ENCODE measurements at regions not wholly inside any gene's neighbourhood (a gene's known extent, or its start where the extent isn't known, plus 50 kb on each side); places are given as distances from the start of the nearest gene placed in this dataset.
"Not testable (repeated sequence)": the region's sequence is repeated elsewhere in the genome, so short reads cannot be mapped to it uniquely, and the experiment has no call there.

GRCh38 chr7:28900311-28900710 lies 57.8 kb downstream of the TRIL start:
- TF ChIP-seq, protein P1, sequence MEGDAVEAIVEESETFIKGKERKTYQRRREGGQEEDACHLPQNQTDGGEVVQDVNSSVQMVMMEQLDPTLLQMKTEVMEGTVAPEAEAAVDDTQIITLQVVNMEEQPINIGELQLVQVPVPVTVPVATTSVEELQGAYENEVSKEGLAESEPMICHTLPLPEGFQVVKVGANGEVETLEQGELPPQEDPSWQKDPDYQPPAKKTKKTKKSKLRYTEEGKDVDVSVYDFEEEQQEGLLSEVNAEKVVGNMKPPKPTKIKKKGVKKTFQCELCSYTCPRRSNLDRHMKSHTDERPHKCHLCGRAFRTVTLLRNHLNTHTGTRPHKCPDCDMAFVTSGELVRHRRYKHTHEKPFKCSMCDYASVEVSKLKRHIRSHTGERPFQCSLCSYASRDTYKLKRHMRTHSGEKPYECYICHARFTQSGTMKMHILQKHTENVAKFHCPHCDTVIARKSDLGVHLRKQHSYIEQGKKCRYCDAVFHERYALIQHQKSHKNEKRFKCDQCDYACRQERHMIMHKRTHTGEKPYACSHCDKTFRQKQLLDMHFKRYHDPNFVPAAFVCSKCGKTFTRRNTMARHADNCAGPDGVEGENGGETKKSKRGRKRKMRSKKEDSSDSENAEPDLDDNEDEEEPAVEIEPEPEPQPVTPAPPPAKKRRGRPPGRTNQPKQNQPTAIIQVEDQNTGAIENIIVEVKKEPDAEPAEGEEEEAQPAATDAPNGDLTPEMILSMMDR (IDR thresholded peaks at IDR 0.05) = no peak
- no peak for DNase-seq
- Histone ChIP-seq H3K9me3 (no peaks in the 10 kb centered on the region), H3K4me3 (no peak overlapping the region), H3K4me1 (peaks cover 5% of the 10 kb centered on the region), H3K36me3 (replicated peaks in 1 of 2; ENCODE audit: insufficient read depth in 1 of 2, low read depth in 2 of 2) (no peaks in the 10 kb centered on the region), H3K27ac (no peak overlapping the region), H3K27me3 (no peaks in the 10 kb centered on the region)
- ATAC-seq = no peak
- 81 to 89% methylated on average over 1 of the region's 1 CpG for WGBS, 2 donors
- intact Hi-C loops (cut with DNase I) = no loop called here

DNA sequence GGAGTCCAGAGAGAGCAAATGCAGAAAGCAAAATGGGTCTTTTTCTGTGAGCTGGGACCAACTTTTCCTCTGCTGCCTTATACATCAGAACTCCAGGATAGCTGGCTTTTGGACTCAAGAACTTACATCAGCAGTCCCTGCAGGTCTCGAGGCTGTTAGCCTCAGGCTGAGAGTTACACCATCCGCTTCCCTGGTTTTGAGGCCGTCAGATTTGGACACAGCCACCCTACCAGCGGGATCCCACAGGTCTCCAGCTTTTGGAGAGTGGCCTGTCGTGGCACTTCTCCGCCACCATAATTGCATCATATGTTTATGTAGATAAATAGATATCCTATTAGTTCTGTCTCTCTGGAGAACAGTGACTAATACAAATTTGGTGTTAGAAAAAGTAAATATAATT lies 64.2 kb downstream of the TRIL start:
- intact Hi-C loops (cut with DNase I) = no loop called here
- H3K4me1 ChIP-seq = peaks cover 7% of the 10 kb centered on the region
- WGBS, 2 donors = 86 to 92% methylated on average over 6 of the region's 6 CpGs
- no peak overlapping the region for H3K27ac ChIP-seq
- H3K27me3 ChIP-seq = no peaks in the 10 kb centered on the region
- TF ChIP-seq, protein P1 (IDR thresholded peaks at IDR 0.05) = no peak
- TF ChIP-seq POLR2A (IDR thresholded peaks at IDR 0.05) = no peak
- no peak for ATAC-seq
- no peaks in the 10 kb centered on the region for H3K9me3 ChIP-seq
- no peaks in the 10 kb centered on the region for H3K36me3 ChIP-seq (replicated peaks in 1 of 2; ENCODE audit: insufficient read depth in 1 of 2, low read depth in 2 of 2)
- DNase-seq = no peak
- no peak overlapping the region for H3K4me3 ChIP-seq

DNA sequence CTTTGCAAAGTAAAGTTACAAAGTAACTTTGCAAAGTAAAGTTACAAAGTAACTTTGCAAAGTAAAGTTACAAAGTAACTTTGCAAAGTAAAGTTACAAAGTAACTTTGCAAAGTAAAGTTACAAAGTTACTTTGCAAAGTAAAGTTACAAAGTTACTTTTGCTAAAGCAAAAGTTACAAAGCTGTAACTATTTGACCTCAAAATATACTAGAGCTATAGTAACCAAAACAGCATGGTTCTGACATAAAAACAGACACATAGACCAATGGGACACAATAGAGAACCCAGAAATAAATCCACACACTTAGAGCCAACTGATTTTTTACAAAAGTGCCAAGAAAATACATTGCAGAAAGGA lies 66.3 kb downstream of the TRIL start:
- H3K9me3 ChIP-seq; DNase-seq; H3K27me3 ChIP-seq; intact Hi-C loops (cut with DNase I); H3K4me1 ChIP-seq; H3K36me3 ChIP-seq (replicated peaks in 1 of 2; ENCODE audit: insufficient read depth in 1 of 2, low read depth in 2 of 2); H3K4me3 ChIP-seq; ATAC-seq: not testable (repeated sequence)
- peak overlapping the region in 2 of 4 donors; percentile 40 to 67 for H3K27ac ChIP-seq

DNA sequence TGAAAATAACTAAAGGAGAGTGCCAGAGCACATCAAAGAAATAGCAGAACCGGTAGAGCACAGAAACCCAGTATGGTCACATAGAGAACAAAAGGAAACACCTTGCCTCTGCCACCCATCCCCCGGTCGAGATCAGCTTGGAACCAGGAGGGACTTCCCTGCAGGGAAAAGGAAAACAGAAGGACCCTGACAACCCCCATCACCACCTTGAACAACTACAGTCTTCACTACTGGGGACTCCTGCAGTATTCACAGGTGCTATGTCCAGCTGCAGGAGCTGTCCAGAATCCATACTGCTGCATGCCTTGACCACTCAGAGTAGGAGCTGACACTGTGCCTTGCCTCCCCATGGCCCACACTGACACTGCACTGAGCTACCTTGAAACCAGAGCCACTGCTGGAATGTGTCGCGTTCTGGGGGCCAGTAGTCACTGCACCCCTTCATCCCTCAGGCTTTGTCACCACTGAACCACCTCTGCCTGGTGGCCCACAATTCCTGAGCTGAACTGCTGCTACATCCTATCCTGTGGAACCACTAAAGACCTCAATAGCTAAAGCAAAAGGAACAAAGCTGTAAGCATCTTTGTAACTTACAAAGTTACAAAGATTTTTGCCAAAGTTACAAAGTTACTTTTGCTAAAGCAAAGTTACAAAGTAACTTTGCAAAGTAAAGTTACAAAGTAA lies 66.8 kb downstream of the TRIL start:
- DNase-seq = peak; percentile 12 to 30 (median 19)
- Histone ChIP-seq H3K36me3 (replicated peaks in 1 of 2; ENCODE audit: insufficient read depth in 1 of 2, low read depth in 2 of 2) (no peaks in the 10 kb centered on the region), H3K27ac (peak overlapping the region; percentile 30 to 67 (median 48)), H3K4me1 (peaks cover 7% of the 10 kb centered on the region), H3K9me3 (no peaks in the 10 kb centered on the region), H3K4me3 (no peak overlapping the region), H3K27me3 (no peaks in the 10 kb centered on the region)
- TF ChIP-seq POLR2A (IDR thresholded peaks at IDR 0.05) = peak in 1 of 3 donors; percentile 11
- TF ChIP-seq, protein P1 (IDR thresholded peaks at IDR 0.05) = no peak
- 30 to 31% methylated on average over 5 of the region's 5 CpGs for whole genome bisulfite sequencing, 2 donors
- ATAC-seq = peak; percentile 85
- intact Hi-C loops (cut with DNase I) = no loop called here

DNA sequence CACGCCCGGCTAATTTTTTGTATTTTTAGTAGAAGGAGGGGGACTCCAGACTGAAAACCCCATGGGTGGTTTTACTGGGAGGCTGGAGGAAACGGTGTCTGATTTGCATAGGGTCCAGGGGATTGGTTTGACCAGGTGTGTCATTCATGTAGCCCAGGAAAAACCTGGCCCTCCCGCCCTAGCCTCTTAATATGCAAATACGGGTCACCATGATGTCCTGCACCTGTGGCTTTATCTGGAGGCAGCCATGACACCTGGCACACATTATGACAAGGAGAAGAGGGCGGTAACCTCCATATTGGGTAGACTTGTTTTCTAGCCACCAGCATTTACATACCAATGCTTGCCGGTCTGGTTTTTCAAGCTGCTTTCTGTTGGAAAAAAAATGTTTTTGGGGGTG lies 68.0 kb downstream of the TRIL start:
- no peaks in the 10 kb centered on the region for H3K9me3 ChIP-seq
- intact Hi-C loops (cut with DNase I) = no loop called here
- 62 to 74% methylated on average over 6 to 7 of the region's 7 CpGs for WGBS, 2 donors
- H3K4me1 ChIP-seq = peaks cover 7% of the 10 kb centered on the region
- DNase-seq = peak in 2 of 4 donors; percentile 7 to 9
- no peak for ATAC-seq
- H3K27ac ChIP-seq = peak overlapping the region in 3 of 4 donors; percentile 15 to 49 (median 46)
- no peak overlapping the region for H3K4me3 ChIP-seq
- no peaks in the 10 kb centered on the region for H3K36me3 ChIP-seq (replicated peaks in 1 of 2; ENCODE audit: insufficient read depth in 1 of 2, low read depth in 2 of 2)
- H3K27me3 ChIP-seq = no peaks in the 10 kb centered on the region
- TF ChIP-seq POLR2A (IDR thresholded peaks at IDR 0.05) = no peak
- TF ChIP-seq, protein P1 (IDR thresholded peaks at IDR 0.05) = no peak
